ENCODE measurements at regions not wholly inside any gene's neighbourhood (a gene's known extent, or its start where the extent isn't known, plus 50 kb on each side); places are given as distances from the start of the nearest gene placed in this dataset.

GRCh38 chr2:16226943-16227664 is 286.8 kb downstream of the MYCN start:
- Histone ChIP-seq H3K27me3 (ENCODE audit: insufficient read depth, low read length, poor library complexity, severe bottlenecking) (no peaks in the 10 kb centered on the region), H3K4me1 (ENCODE audit: insufficient read depth, low read length, poor library complexity, severe bottlenecking) (no peaks in the 10 kb centered on the region), H3K9me2 (replicated peaks; ENCODE audit: low read depth, low read length) (no peaks in the 10 kb centered on the region), H3F3A (ENCODE audit: low read depth) (no peaks in the 10 kb centered on the region), H3K79me2 (ENCODE audit: insufficient read depth, low read length) (no peaks in the 10 kb centered on the region), H4K20me1 (ENCODE audit: insufficient read depth, low read length, poor library complexity, severe bottlenecking) (no peaks in the 10 kb centered on the region), H3K4me3 (ENCODE audit: low read length, poor library complexity, severe bottlenecking) (no peak overlapping the region), H2AFZ (ENCODE audit: low read length) (no peak overlapping the region), H3K9ac (ENCODE audit: low read depth, low read length, poor library complexity, severe bottlenecking) (no peak overlapping the region), H3K4me2 (ENCODE audit: low read depth, low read length, poor library complexity, severe bottlenecking) (no peak overlapping the region), H3K36me3 (ENCODE audit: insufficient read depth, low read length) (no peaks in the 10 kb centered on the region), H3K9me3 (ENCODE audit: insufficient read depth, low read depth, low read length) (no peaks in the 10 kb centered on the region)
- no peak for TF ChIP-seq EZH2phosphoT487 (IDR thresholded peaks at IDR 0.05; ENCODE audit: borderline replicate concordance)
- no peak for TF ChIP-seq CTCF (conservative IDR thresholded peaks at IDR 0.05; ENCODE audit: low read length)

GRCh38 chr2:16226381-16226780 is 286.0 kb downstream of the MYCN start:
- Histone ChIP-seq H2AFZ (ENCODE audit: low read length) (no peak overlapping the region), H3K79me2 (ENCODE audit: insufficient read depth, low read length) (no peaks in the 10 kb centered on the region), H3K9ac (ENCODE audit: low read depth, low read length, poor library complexity, severe bottlenecking) (no peak overlapping the region), H3K27me3 (ENCODE audit: insufficient read depth, low read length, poor library complexity, severe bottlenecking) (no peaks in the 10 kb centered on the region), H3K9me2 (replicated peaks; ENCODE audit: low read depth, low read length) (no peaks in the 10 kb centered on the region), H3K4me2 (ENCODE audit: low read depth, low read length, poor library complexity, severe bottlenecking) (no peak overlapping the region), H3K36me3 (ENCODE audit: insufficient read depth, low read length) (no peaks in the 10 kb centered on the region), H3F3A (ENCODE audit: low read depth) (no peaks in the 10 kb centered on the region), H3K4me1 (ENCODE audit: insufficient read depth, low read length, poor library complexity, severe bottlenecking) (no peaks in the 10 kb centered on the region), H4K20me1 (ENCODE audit: insufficient read depth, low read length, poor library complexity, severe bottlenecking) (no peaks in the 10 kb centered on the region), H3K9me3 (ENCODE audit: insufficient read depth, low read depth, low read length) (no peaks in the 10 kb centered on the region), H3K4me3 (ENCODE audit: low read length, poor library complexity, severe bottlenecking) (no peak overlapping the region)
- no peak for TF ChIP-seq EZH2phosphoT487 (IDR thresholded peaks at IDR 0.05; ENCODE audit: borderline replicate concordance)
- TF ChIP-seq CTCF (conservative IDR thresholded peaks at IDR 0.05; ENCODE audit: low read length) = no peak

DNA sequence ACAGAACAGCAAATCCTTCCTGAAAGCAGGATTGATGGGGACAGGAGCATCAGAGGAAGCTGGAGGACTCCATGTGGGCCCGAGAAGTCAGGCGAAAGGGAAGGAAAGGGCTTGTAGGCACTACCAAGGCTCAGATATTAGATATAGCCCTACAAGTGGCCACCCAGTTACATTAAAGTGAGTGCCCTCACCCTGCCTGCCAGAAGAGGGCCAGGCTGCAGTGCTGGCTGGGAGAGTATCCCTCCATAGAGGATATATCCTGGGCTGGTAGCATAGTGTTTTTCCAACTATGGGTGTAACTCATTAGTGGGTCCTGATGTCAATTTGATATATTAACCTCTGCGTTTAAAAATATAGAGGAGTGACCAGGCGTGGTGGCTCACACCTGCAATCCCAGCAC is 285.2 kb downstream of the MYCN start:
- no peak overlapping the region for H3K9ac ChIP-seq (ENCODE audit: low read depth, low read length, poor library complexity, severe bottlenecking)
- no peak overlapping the region for H3K4me3 ChIP-seq (ENCODE audit: low read length, poor library complexity, severe bottlenecking)
- H3K79me2 ChIP-seq (ENCODE audit: insufficient read depth, low read length) = no peaks in the 10 kb centered on the region
- no peak overlapping the region for H3K4me2 ChIP-seq (ENCODE audit: low read depth, low read length, poor library complexity, severe bottlenecking)
- no peaks in the 10 kb centered on the region for H3F3A ChIP-seq (ENCODE audit: low read depth)
- no peaks in the 10 kb centered on the region for H3K9me2 ChIP-seq (replicated peaks; ENCODE audit: low read depth, low read length)
- H3K4me1 ChIP-seq (ENCODE audit: insufficient read depth, low read length, poor library complexity, severe bottlenecking) = no peaks in the 10 kb centered on the region
- no peak; the same call in 1 of the 2 replicates for TF ChIP-seq CTCF (conservative IDR thresholded peaks at IDR 0.05; ENCODE audit: low read length)
- TF ChIP-seq EZH2phosphoT487 (IDR thresholded peaks at IDR 0.05; ENCODE audit: borderline replicate concordance) = no peak
- H3K9me3 ChIP-seq (ENCODE audit: insufficient read depth, low read depth, low read length) = no peaks in the 10 kb centered on the region
- no peak overlapping the region for H2AFZ ChIP-seq (ENCODE audit: low read length)
- H4K20me1 ChIP-seq (ENCODE audit: insufficient read depth, low read length, poor library complexity, severe bottlenecking) = no peaks in the 10 kb centered on the region
- no peaks in the 10 kb centered on the region for H3K36me3 ChIP-seq (ENCODE audit: insufficient read depth, low read length)
- no peaks in the 10 kb centered on the region for H3K27me3 ChIP-seq (ENCODE audit: insufficient read depth, low read length, poor library complexity, severe bottlenecking)
